ENCODE measurements at regions not wholly inside any gene's neighbourhood (a gene's known extent, or its start where the extent isn't known, plus 50 kb on each side); places are given as distances from the start of the nearest gene placed in this dataset.
"Not testable (repeated sequence)": the region's sequence is repeated elsewhere in the genome, so short reads cannot be mapped to it uniquely, and the experiment has no call there.

GRCh38 chr3:20622304-20622703 lies 436.3 kb upstream of the SGO1 start:
- no peak for DNase-seq (ENCODE audit: low spot score)

GRCh38 chr3:20618621-20619020 lies 432.6 kb upstream of the SGO1 start:
- in situ Hi-C loops (cut with MboI; ENCODE audit: low sequenced_read_pairs, unreplicated experiment); DNase-seq (ENCODE audit: low spot score): not testable (repeated sequence)

More at GRCh38 chr3:20622304-20622703, 436.3 kb upstream of the SGO1 start:
- TF ChIP-seq CTCF (IDR thresholded peaks at IDR 0.05; ENCODE audit: borderline replicate concordance, control extremely low read depth, extremely low read depth, insufficient read depth, missing control alignments) = no peak
- in situ Hi-C loops (cut with MboI; ENCODE audit: low sequenced_read_pairs, unreplicated experiment) = no loop called here

- DNase-seq (ENCODE audit: low spot score); in situ Hi-C loops (cut with MboI; ENCODE audit: low sequenced_read_pairs, unreplicated experiment): not testable (repeated sequence)
Observed at GRCh38 chr3:20618181-20618580, 432.2 kb upstream of the SGO1 start.

GRCh38 chr3:20615982-20616381 lies 430.0 kb upstream of the SGO1 start:
- DNase-seq (ENCODE audit: low spot score); in situ Hi-C loops (cut with MboI; ENCODE audit: low sequenced_read_pairs, unreplicated experiment): not testable (repeated sequence)

- in situ Hi-C loops (cut with MboI; ENCODE audit: low sequenced_read_pairs, unreplicated experiment) = no loop called here
- TF ChIP-seq CTCF (IDR thresholded peaks at IDR 0.05; ENCODE audit: borderline replicate concordance, control extremely low read depth, extremely low read depth, insufficient read depth, missing control alignments) = no peak
- DNase-seq (ENCODE audit: low spot score) = no peak
Observed at GRCh38 chr3:20608054-20608738, 422.2 kb upstream of the SGO1 start.

- in situ Hi-C loops (cut with MboI; ENCODE audit: low sequenced_read_pairs, unreplicated experiment) = no loop called here
- DNase-seq (ENCODE audit: low spot score) = no peak
- no peak for TF ChIP-seq CTCF (IDR thresholded peaks at IDR 0.05; ENCODE audit: borderline replicate concordance, control extremely low read depth, extremely low read depth, insufficient read depth, missing control alignments)
Observed at GRCh38 chr3:20604659-20605058, 418.7 kb upstream of the SGO1 start.

GRCh38 chr3:20589275-20589674 lies 403.3 kb upstream of the SGO1 start:
- no peak for TF ChIP-seq CTCF (IDR thresholded peaks at IDR 0.05; ENCODE audit: borderline replicate concordance, control extremely low read depth, extremely low read depth, insufficient read depth, missing control alignments)
- in situ Hi-C loops (cut with MboI; ENCODE audit: low sequenced_read_pairs, unreplicated experiment) = no loop called here
- no peak for DNase-seq (ENCODE audit: low spot score)

GRCh38 chr3:20588781-20589180 lies 402.8 kb upstream of the SGO1 start:
- TF ChIP-seq CTCF (IDR thresholded peaks at IDR 0.05; ENCODE audit: borderline replicate concordance, control extremely low read depth, extremely low read depth, insufficient read depth, missing control alignments) = no peak
- DNase-seq (ENCODE audit: low spot score) = no peak
- in situ Hi-C loops (cut with MboI; ENCODE audit: low sequenced_read_pairs, unreplicated experiment) = no loop called here

Data from GM13976 (cell line).